ENCODE measurements at regions not wholly inside any gene's neighbourhood (a gene's known extent, or its start where the extent isn't known, plus 50 kb on each side); places are given as distances from the start of the nearest gene placed in this dataset.

GRCh38 chr13:105763851-105764250 is 771.6 kb downstream of the EFNB2 start:
- no peak for DNase-seq
- Histone ChIP-seq H3K27ac (no peak overlapping the region), H3K27me3 (no peaks in the 10 kb centered on the region), H3K36me3 (no peaks in the 10 kb centered on the region), H3K4me1 (no peaks in the 10 kb centered on the region), H3K9me3 (no peaks in the 10 kb centered on the region), H3K4me3 (no peak overlapping the region)
- intact Hi-C loops (cut with DNase I) = no loop called here
- no peak for ATAC-seq
- WGBS, 2 donors = 88 to 93% methylated on average over 2 of the region's 2 CpGs
- no peak for TF ChIP-seq CTCF (IDR thresholded peaks at IDR 0.05)

- H3K36me3 ChIP-seq = no peaks in the 10 kb centered on the region
- no peak for ATAC-seq
- TF ChIP-seq CTCF (IDR thresholded peaks at IDR 0.05) = no peak
- intact Hi-C loops (cut with DNase I) = no loop called here
- H3K27me3 ChIP-seq = no peaks in the 10 kb centered on the region
- H3K9me3 ChIP-seq = no peaks in the 10 kb centered on the region
- WGBS, 2 donors = 90 to 91% methylated on average over 4 of the region's 4 CpGs
- no peaks in the 10 kb centered on the region for H3K4me1 ChIP-seq
- DNase-seq = no peak
- no peak overlapping the region for H3K27ac ChIP-seq
- H3K4me3 ChIP-seq = no peak overlapping the region
Measured at GRCh38 chr13:105762096-105762495, 773.4 kb downstream of the EFNB2 start.

GRCh38 chr13:105758918-105759860 is 776.3 kb downstream of the EFNB2 start:
- ATAC-seq = no peak
- WGBS, 2 donors = 92 to 93% methylated on average over 6 of the region's 6 CpGs
- intact Hi-C loops (cut with DNase I) = no loop called here

GRCh38 chr13:105740739-105741138 is 794.7 kb downstream of the EFNB2 start:
- H3K4me1 ChIP-seq = no peaks in the 10 kb centered on the region
- H3K27ac ChIP-seq = no peak overlapping the region
- no peak overlapping the region for H3K4me3 ChIP-seq
- H3K36me3 ChIP-seq = no peaks in the 10 kb centered on the region
- no peaks in the 10 kb centered on the region for H3K9me3 ChIP-seq
- 51 to 55% methylated on average over 6 of the region's 6 CpGs for WGBS, 2 donors
- no peak for ATAC-seq
- no peaks in the 10 kb centered on the region for H3K27me3 ChIP-seq
- intact Hi-C loops (cut with DNase I) = no loop called here
- TF ChIP-seq CTCF (IDR thresholded peaks at IDR 0.05) = no peak
- DNase-seq = no peak

More at GRCh38 chr13:105758918-105759860, 776.3 kb downstream of the EFNB2 start:
- Histone ChIP-seq H3K36me3 (no peaks in the 10 kb centered on the region), H3K4me3 (no peak overlapping the region), H3K27ac (no peak overlapping the region), H3K27me3 (no peaks in the 10 kb centered on the region), H3K4me1 (no peaks in the 10 kb centered on the region), H3K9me3 (no peaks in the 10 kb centered on the region)
- no peak for DNase-seq
- TF ChIP-seq CTCF (IDR thresholded peaks at IDR 0.05) = no peak
